CD1c-positive myeloid dendritic cell (primary cell): ENCODE measurements at regions not wholly inside any gene's neighbourhood (a gene's known extent, or its start where the extent isn't known, plus 50 kb on each side); places are given as distances from the start of the nearest gene placed in this dataset.
"Not testable (repeated sequence)": the region's sequence is repeated elsewhere in the genome, so short reads cannot be mapped to it uniquely, and the experiment has no call there.

ENCODE experiments used
- DNase-seq: peaks from one replicate; pipeline ENCODE4 v3.0.0-alpha.2; 2016; ENCODE audit errors: extremely low spot score

- no peak for DNase-seq
Observed at GRCh38 chr1:60950224-60951063, 131.9 kb upstream of the NFIA start.

- DNase-seq: no peak
Observed at GRCh38 chr1:60949826-60950197, 132.5 kb upstream of the NFIA start.

GRCh38 chr1:60949154-60949825, 133.1 kb upstream of the NFIA start:
- DNase-seq: no peak

- DNase-seq: no peak
Observed at GRCh38 chr1:60948486-60948885, 133.9 kb upstream of the NFIA start.

- no peak for DNase-seq
Observed at GRCh38 chr1:60947367-60947766, 135.0 kb upstream of the NFIA start.

GRCh38 chr1:60942896-60943638, 139.3 kb upstream of the NFIA start:
- DNase-seq: peak; percentile 65

GRCh38 chr1:60942291-60942690, 140.1 kb upstream of the NFIA start:
- no peak for DNase-seq

GRCh38 chr1:60940685-60941084, 141.7 kb upstream of the NFIA start:
- DNase-seq: not testable (repeated sequence)

- no peak for DNase-seq
Observed at GRCh38 chr1:60937720-60938119, 144.6 kb upstream of the NFIA start.

- DNase-seq: no peak
Observed at GRCh38 chr1:60936591-60937342, 145.6 kb upstream of the NFIA start.

GRCh38 chr1:60936163-60936562, 146.2 kb upstream of the NFIA start:
- peak; percentile 12 for DNase-seq

- no peak for DNase-seq
Observed at GRCh38 chr1:60935599-60936110, 146.7 kb upstream of the NFIA start.

- DNase-seq: no peak
Observed at GRCh38 chr1:60930130-60930529, 152.2 kb upstream of the NFIA start.

- DNase-seq: no peak
Observed at GRCh38 chr1:60924964-60925798, 157.2 kb upstream of the NFIA start.

- DNase-seq: no peak
Observed at GRCh38 chr1:60924165-60924564, 158.2 kb upstream of the NFIA start.

GRCh38 chr1:60923389-60924087, 158.8 kb upstream of the NFIA start:
- DNase-seq: no peak

- DNase-seq: peak; percentile 80
Observed at GRCh38 chr1:60922304-60922703, 160.1 kb upstream of the NFIA start.

- no peak for DNase-seq
Observed at GRCh38 chr1:60921175-60921574, 161.2 kb upstream of the NFIA start.

- DNase-seq: no peak
Observed at GRCh38 chr1:60920561-60920960, 161.8 kb upstream of the NFIA start.

- DNase-seq: no peak
Observed at GRCh38 chr1:60918867-60919266, 163.5 kb upstream of the NFIA start.
